ENCODE measurements at regions not wholly inside any gene's neighbourhood (a gene's known extent, or its start where the extent isn't known, plus 50 kb on each side); places are given as distances from the start of the nearest gene placed in this dataset.

DNA sequence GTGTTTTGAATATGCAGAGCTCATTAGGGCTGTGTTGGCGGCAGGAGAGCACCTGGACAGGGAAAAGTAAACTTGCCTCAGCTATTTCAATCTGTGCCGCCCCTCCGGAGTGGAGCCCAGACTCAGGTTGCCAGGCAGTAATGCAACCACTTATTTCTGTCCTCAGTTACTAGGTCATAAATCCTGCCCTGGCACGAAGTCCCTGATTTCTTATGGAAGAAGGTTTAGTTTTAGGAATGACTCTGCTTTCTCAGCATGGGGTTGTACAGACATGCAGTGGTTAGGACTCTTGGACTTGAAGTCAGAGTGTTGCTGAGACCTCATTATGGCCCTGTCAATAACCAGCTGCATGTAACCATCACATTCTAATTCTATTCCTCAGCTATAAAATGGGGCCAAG, 98.3 kb upstream of the FGGY start:
- TF ChIP-seq POLR2AphosphoS5 (IDR thresholded peaks at IDR 0.05; ENCODE audit: low read depth, low read length) (no peak), FOXP2 (optimal IDR thresholded peaks at IDR 0.05; ENCODE audit: borderline replicate concordance, extremely low read depth, extremely low read length, insufficient read depth) (no peak), TAF1 (IDR thresholded peaks at IDR 0.05; ENCODE audit: borderline replicate concordance, insufficient read depth, low read length) (no peak)
- TF ChIP-seq, protein P1, sequence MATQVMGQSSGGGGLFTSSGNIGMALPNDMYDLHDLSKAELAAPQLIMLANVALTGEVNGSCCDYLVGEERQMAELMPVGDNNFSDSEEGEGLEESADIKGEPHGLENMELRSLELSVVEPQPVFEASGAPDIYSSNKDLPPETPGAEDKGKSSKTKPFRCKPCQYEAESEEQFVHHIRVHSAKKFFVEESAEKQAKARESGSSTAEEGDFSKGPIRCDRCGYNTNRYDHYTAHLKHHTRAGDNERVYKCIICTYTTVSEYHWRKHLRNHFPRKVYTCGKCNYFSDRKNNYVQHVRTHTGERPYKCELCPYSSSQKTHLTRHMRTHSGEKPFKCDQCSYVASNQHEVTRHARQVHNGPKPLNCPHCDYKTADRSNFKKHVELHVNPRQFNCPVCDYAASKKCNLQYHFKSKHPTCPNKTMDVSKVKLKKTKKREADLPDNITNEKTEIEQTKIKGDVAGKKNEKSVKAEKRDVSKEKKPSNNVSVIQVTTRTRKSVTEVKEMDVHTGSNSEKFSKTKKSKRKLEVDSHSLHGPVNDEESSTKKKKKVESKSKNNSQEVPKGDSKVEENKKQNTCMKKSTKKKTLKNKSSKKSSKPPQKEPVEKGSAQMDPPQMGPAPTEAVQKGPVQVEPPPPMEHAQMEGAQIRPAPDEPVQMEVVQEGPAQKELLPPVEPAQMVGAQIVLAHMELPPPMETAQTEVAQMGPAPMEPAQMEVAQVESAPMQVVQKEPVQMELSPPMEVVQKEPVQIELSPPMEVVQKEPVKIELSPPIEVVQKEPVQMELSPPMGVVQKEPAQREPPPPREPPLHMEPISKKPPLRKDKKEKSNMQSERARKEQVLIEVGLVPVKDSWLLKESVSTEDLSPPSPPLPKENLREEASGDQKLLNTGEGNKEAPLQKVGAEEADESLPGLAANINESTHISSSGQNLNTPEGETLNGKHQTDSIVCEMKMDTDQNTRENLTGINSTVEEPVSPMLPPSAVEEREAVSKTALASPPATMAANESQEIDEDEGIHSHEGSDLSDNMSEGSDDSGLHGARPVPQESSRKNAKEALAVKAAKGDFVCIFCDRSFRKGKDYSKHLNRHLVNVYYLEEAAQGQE (IDR thresholded peaks at IDR 0.05; ENCODE audit: insufficient read depth in 1 of 2, low read depth in 2 of 2, low read length in 2 of 2): no peak

All from PFSK-1 (cell line).